Erythroblast (primary cell): ENCODE measurements at regions not wholly inside any gene's neighbourhood (a gene's known extent, or its start where the extent isn't known, plus 50 kb on each side); places are given as distances from the start of the nearest gene placed in this dataset.

Experiments used
- GATA1 ChIP-seq: IDR thresholded peaks from 2 replicates; pipeline ENCODE4 v1.6.1; 2011; ENCODE audit warnings: low read depth, mild to moderate bottlenecking, control low read depth, low read length, moderate library complexity
- POLR2A ChIP-seq: IDR thresholded peaks from 2 replicates; pipeline ENCODE4 v1.6.1; 2011; ENCODE audit warnings: mild to moderate bottlenecking, low read length

DNA sequence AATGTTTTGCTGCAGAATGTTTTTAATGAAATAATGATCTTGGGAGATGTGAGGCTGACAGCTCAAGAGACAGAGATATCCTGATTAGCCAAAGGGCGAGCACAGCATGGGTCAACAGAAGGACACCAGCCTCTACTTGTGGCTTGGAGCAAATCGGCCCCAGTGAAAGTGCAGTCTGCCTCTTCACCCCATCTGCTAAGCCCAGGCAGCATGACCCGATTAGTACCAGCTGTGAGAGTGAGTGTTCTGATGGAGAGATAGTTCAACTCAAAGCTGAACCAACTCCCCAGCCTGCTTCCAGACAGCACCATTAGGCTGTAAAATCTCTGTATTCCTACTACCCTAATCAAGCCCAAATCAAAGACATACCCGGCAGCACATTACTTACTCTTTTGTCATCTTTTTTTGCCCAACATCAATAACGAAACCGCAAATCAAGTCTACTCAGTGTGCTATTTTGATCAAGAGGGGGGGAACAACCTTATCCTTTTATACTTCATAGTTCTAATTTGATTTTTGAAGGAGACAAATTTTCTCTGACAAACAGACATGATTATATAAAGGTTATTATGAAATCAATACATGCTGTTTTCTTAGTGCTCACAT lies 514.1 kb upstream of the NRSN1 start:
- TF ChIP-seq POLR2A (no peak), GATA1 (no peak)
